Right lobe of liver (tissue), 4 donors: ENCODE measurements at regions not wholly inside any gene's neighbourhood (a gene's known extent, or its start where the extent isn't known, plus 50 kb on each side); places are given as distances from the start of the nearest gene placed in this dataset.

Experiments
- CTCF ChIP-seq, 4 donors: fragments of 200-600 bp in 3 of 4; fragments of 450-650 bp in 1 of 4; IDR thresholded peaks; one replicate each; pipeline versions ENCODE4 v1.5.1 to v1.8.0; 2016 to 2022; ENCODE audit warnings: antibody characterized with exemption in 4 of 4, mild to moderate bottlenecking in 2 of 4
- POLR2A ChIP-seq: fragments of 450-650 bp; IDR thresholded peaks from one replicate; pipeline ENCODE4 v1.6.1; 2017; ENCODE audit warnings: antibody characterized with exemption, mild to moderate bottlenecking
- donor health status: DM: no; HTN: no; CAD: no.
- donor health status: DM: no; HTN: no; CAD: no.
- donor health status: DM: no; HTN: yes; CAD: no.

- no peak for TF ChIP-seq POLR2A
- no peak for TF ChIP-seq CTCF (IDR thresholded peaks at IDR 0.05)
Measured at GRCh38 chr11:129573161-129573560, 197.5 kb downstream of the BARX2 start.
